Hepatocyte (in vitro differentiated cells): ENCODE measurements at regions not wholly inside any gene's neighbourhood (a gene's known extent, or its start where the extent isn't known, plus 50 kb on each side); places are given as distances from the start of the nearest gene placed in this dataset.

ENCODE experiments used
- CTCF ChIP-seq: fragments of 200-600 bp; sonication (generic); IDR thresholded peaks from 2 replicates; pipeline ENCODE4 v1.5.1; 2016; ENCODE audit warnings: antibody characterized with exemption, mild to moderate bottlenecking; ENCODE audit not compliant: poor library complexity
- EZH2phosphoT487 ChIP-seq: fragments of 200-600 bp; sonication (generic); IDR thresholded peaks from one replicate; pipeline ENCODE4 v1.6.1; 2018; ENCODE audit warnings: antibody characterized with exemption, mild to moderate bottlenecking, low read depth, moderate library complexity; ENCODE audit not compliant: unreplicated experiment, severe bottlenecking

- no peak for TF ChIP-seq CTCF
- TF ChIP-seq EZH2phosphoT487: no peak
These were observed 149.7 kb downstream of the LYPLAL1 start for GRCh38 chr1:219323426-219323825.
